Endothelial cell of umbilical vein (primary cell): ENCODE measurements at regions not wholly inside any gene's neighbourhood (a gene's known extent, or its start where the extent isn't known, plus 50 kb on each side); places are given as distances from the start of the nearest gene placed in this dataset.

ENCODE experiments used
- BruUV-seq: library from RNA; stranded (reverse); fragments of 400-500 nt; replicated peaks from 2 replicates; lab custom pipeline; 2021; lab: Mats Ljungman, UMichigan
- CTCF ChIA-PET: fragments of 300-600, 350-600 bp; sonication (Branson Sonifier 250); formaldehyde crosslinking; loops from one replicate; lab custom pipeline; 2021; ENCODE audit warnings: antibody characterized with exemption, inconsistent platforms; lab: Charles Lee
- POLR2A ChIA-PET: fragments of 300-600, 350-600 bp; sonication (Branson Sonifier 250); formaldehyde crosslinking; loops from one replicate; lab custom pipeline; 2021; ENCODE audit warnings: antibody characterized with exemption, inconsistent platforms; lab: Charles Lee
- DNase-seq: peaks from one replicate; pipeline ENCODE4 v3.0.0-alpha.2; 2011; ENCODE audit warnings: low read depth, low spot score
- FAIRE-seq: peaks from 2 replicates; lab custom pipeline; 2011; peaks lifted over from hg19 to GRCh38; lab: Jason Lieb, UNC
- H2AFZ ChIP-seq: 2 replicates; pipeline ENCODE4 v1.6.0; 2012; ENCODE audit warnings: low read depth, low read length, control low read depth, inconsistent platforms
- H3K27ac ChIP-seq: 2 replicates; pipeline ENCODE4 v1.5.1; 2011; ENCODE audit warnings: low read depth, mild to moderate bottlenecking, control low read depth, low read length, moderate library complexity; ENCODE audit not compliant: insufficient read depth
- H3K27me3 ChIP-seq, 2 experiments: 2 replicates each; pipeline versions ENCODE4 v1.6.0 to v1.6.1; 2011; ENCODE audit warnings: low read length in 2 of 2, mixed read lengths in 1 of 2; ENCODE audit not compliant: control insufficient read depth in 2 of 2, insufficient read depth in 2 of 2
- H3K36me3 ChIP-seq, 2 experiments: 2 replicates in 1 of 2; 3 replicates in 1 of 2; pipeline ENCODE4 v1.5.1; 2011; ENCODE audit warnings: low read length in 2 of 2, mild to moderate bottlenecking in 1 of 2, moderate library complexity in 1 of 2; ENCODE audit not compliant: control insufficient read depth in 2 of 2, insufficient read depth in 2 of 2; ENCODE audit errors: extremely low read depth in 1 of 2
- H3K4me1 ChIP-seq: 3 replicates; pipeline ENCODE4 v1.5.1; 2011; ENCODE audit warnings: mild to moderate bottlenecking, low read length; ENCODE audit not compliant: control insufficient read depth, insufficient read depth; ENCODE audit errors: extremely low read depth
- H3K4me2 ChIP-seq: 2 replicates; pipeline ENCODE4 v1.6.1; 2011; ENCODE audit warnings: low read length, control low read depth, mixed read lengths; ENCODE audit not compliant: insufficient read depth
- H3K4me3 ChIP-seq, 3 experiments: fragments of 200-600 bp in 1 of 3; sonication (generic), shearing (Covaris generic) in 1 of 3; replicated peaks in 1 of 3; 2 replicates each; pipeline ENCODE4 v1.5.1; 2011 to 2016; ENCODE audit warnings: control low read depth in 3 of 3, low read length in 3 of 3, mild to moderate bottlenecking in 2 of 3, inconsistent platforms in 1 of 3, low read depth in 1 of 3, moderate library complexity in 1 of 3; ENCODE audit not compliant: insufficient read depth in 1 of 3
- H3K79me2 ChIP-seq: 2 replicates; pipeline ENCODE4 v1.6.0; 2012; ENCODE audit warnings: low read length, inconsistent platforms; ENCODE audit not compliant: control insufficient read depth, insufficient read depth
- H3K9ac ChIP-seq: replicated peaks from 2 replicates; pipeline ENCODE3; 2011; ENCODE audit warnings: low read length, control low read depth; ENCODE audit not compliant: insufficient read depth; ENCODE audit errors: extremely low read depth
- H3K9me1 ChIP-seq: replicated peaks from 3 replicates; pipeline ENCODE4 v1.6.0; 2011; ENCODE audit warnings: mild to moderate bottlenecking, low read length; ENCODE audit not compliant: control insufficient read depth, insufficient read depth; ENCODE audit errors: extremely low read depth
- H3K9me3 ChIP-seq: replicated peaks from 2 replicates; pipeline ENCODE4 v1.5.1; 2012; ENCODE audit warnings: low read length, inconsistent platforms; ENCODE audit not compliant: control insufficient read depth, insufficient read depth
- H4K20me1 ChIP-seq: replicated peaks from 2 replicates; pipeline ENCODE3; 2011; ENCODE audit warnings: mild to moderate bottlenecking, low read length; ENCODE audit not compliant: control insufficient read depth, insufficient read depth; ENCODE audit errors: extremely low read depth
- CTCF ChIP-seq, 2 donors: IDR thresholded peaks; 1 replicate in 1 of 2; 2 replicates in 1 of 2; pipeline ENCODE4 v1.5.1; 2011; ENCODE audit warnings: low read length in 2 of 2, mild to moderate bottlenecking in 2 of 2, moderate library complexity in 2 of 2, control low read depth in 1 of 2, inconsistent platforms in 1 of 2, low read depth in 1 of 2; ENCODE audit not compliant: insufficient read depth in 1 of 2; ENCODE audit errors: extremely low read depth in 1 of 2
- EZH2 ChIP-seq: IDR thresholded peaks from 2 replicates; pipeline ENCODE4 v1.6.1; 2012; ENCODE audit warnings: borderline replicate concordance, low read depth, mild to moderate bottlenecking, moderate library complexity, low read length, inconsistent platforms; ENCODE audit not compliant: severe bottlenecking
- FOS ChIP-seq: IDR thresholded peaks from 2 replicates; pipeline ENCODE4 v1.6.1; 2011; ENCODE audit warnings: mild to moderate bottlenecking, low read length, moderate library complexity, borderline replicate concordance; ENCODE audit not compliant: insufficient read depth
- GATA2 ChIP-seq: IDR thresholded peaks from 2 replicates; pipeline ENCODE4 v1.7.0; 2011; ENCODE audit warnings: low read depth, mild to moderate bottlenecking, moderate library complexity, mixed read lengths, low read length; ENCODE audit not compliant: insufficient read length, insufficient read depth
- JUN ChIP-seq: IDR thresholded peaks from 2 replicates; pipeline ENCODE4 v1.6.1; 2011; ENCODE audit warnings: borderline replicate concordance, low read depth; ENCODE audit not compliant: insufficient read length, insufficient read depth
- MAX ChIP-seq: IDR thresholded peaks from 2 replicates; pipeline ENCODE4 v1.6.1; 2011; ENCODE audit not compliant: insufficient read depth, insufficient read length
- MYC ChIP-seq: IDR thresholded peaks from one replicate; pipeline ENCODE4 v1.6.1; 2011; ENCODE audit warnings: mild to moderate bottlenecking, low read depth, low read length
- POLR2A ChIP-seq: IDR thresholded peaks from 2 replicates; pipeline ENCODE4 v1.6.1; 2012; ENCODE audit warnings: low read depth, mild to moderate bottlenecking, control low read depth, low read length
- POLR2AphosphoS5 ChIP-seq: IDR thresholded peaks from 2 replicates; pipeline ENCODE4 v1.6.1; 2012; ENCODE audit warnings: low read depth, mild to moderate bottlenecking, control low read depth, low read length, moderate library complexity; ENCODE audit not compliant: insufficient read depth
- dilution Hi-C: fragments of 300-500 bp; cut with MboI; formaldehyde crosslinking; loops from one replicate; pipeline ENCODE4 v1.15.0; 2019; ENCODE audit warnings: low sequenced_read_pairs; ENCODE audit not compliant: extremely low pct_ligation_motif_present
- intact Hi-C: fragments of 100-400 bp; cut with micrococcal nuclease; formaldehyde crosslinking; loops from one replicate; pipeline ENCODE4 v1.10.0; 2022

- no TSS peak for BruUV-seq
- CTCF ChIA-PET = no interaction called here
Observed at GRCh38 chr5:44252545-44252944, 136.7 kb downstream of the FGF10 start.

More at GRCh38 chr5:44252545-44252944, 136.7 kb downstream of the FGF10 start:
- H3K27me3 ChIP-seq = no peaks in the 10 kb centered on the region
- no peak overlapping the region for H3K27ac ChIP-seq
- no peak overlapping the region for H3K4me3 ChIP-seq
- H2AFZ ChIP-seq = no peak overlapping the region
- POLR2A ChIA-PET = no interaction called here
- TF ChIP-seq POLR2AphosphoS5 (no peak), FOS (no peak), POLR2A (no peak), JUN (no peak), MAX (no peak), GATA2 (no peak), EZH2 (no peak), MYC (no peak), CTCF (IDR thresholded peaks at IDR 0.05; ENCODE audit: extremely low read depth in 1 of 2, insufficient read depth in 1 of 2, low read depth in 1 of 2, low read length in 2 of 2) (no peak)
- H3K9ac ChIP-seq = no peak overlapping the region
- no peak for FAIRE-seq
- dilution Hi-C loops (no loop called here), intact Hi-C loops (no loop called here)
- no peaks in the 10 kb centered on the region for H3K9me1 ChIP-seq
- H3K79me2 ChIP-seq = no peaks in the 10 kb centered on the region
- no peak for DNase-seq
- H3K9me3 ChIP-seq = no peaks in the 10 kb centered on the region
- H3K4me2 ChIP-seq = no peak overlapping the region
- H4K20me1 ChIP-seq = no peaks in the 10 kb centered on the region
- no peaks in the 10 kb centered on the region for H3K4me1 ChIP-seq
- no peaks in the 10 kb centered on the region for H3K36me3 ChIP-seq
